Stomach (tissue), 4 donors: ENCODE measurements at regions not wholly inside any gene's neighbourhood (a gene's known extent, or its start where the extent isn't known, plus 50 kb on each side); places are given as distances from the start of the nearest gene placed in this dataset.

Experiments used
- EP300 ChIP-seq: sonication (generic); formaldehyde crosslinking; IDR thresholded peaks from one replicate; pipeline ENCODE4 v1.6.1; 2017; ENCODE audit warnings: antibody characterized with exemption
- POLR2A ChIP-seq, 4 donors: fragments of 450-650 bp; IDR thresholded peaks; one replicate each; pipeline ENCODE4 v1.6.1; 2016; ENCODE audit warnings: antibody characterized with exemption in 4 of 4, control low read depth in 2 of 4, mild to moderate bottlenecking in 1 of 4, moderate library complexity in 1 of 4
- POLR2AphosphoS5 ChIP-seq, 3 donors: sonication (generic); formaldehyde crosslinking; IDR thresholded peaks; one replicate each; pipeline ENCODE4 v1.6.1; 2016; ENCODE audit warnings: antibody characterized with exemption in 3 of 3
- TF ChIP-seq, protein P1 (sequence below), 7 experiments: fragments of 450-650 bp in 4 of 7; fragments of 200-600 bp in 3 of 7; sonication (generic) in 3 of 7; IDR thresholded peaks; one replicate each; pipeline ENCODE4 v1.5.1; 2016 to 2019; ENCODE audit warnings: antibody characterized with exemption in 7 of 7, control low read depth in 2 of 7, mild to moderate bottlenecking in 1 of 7

DNA sequence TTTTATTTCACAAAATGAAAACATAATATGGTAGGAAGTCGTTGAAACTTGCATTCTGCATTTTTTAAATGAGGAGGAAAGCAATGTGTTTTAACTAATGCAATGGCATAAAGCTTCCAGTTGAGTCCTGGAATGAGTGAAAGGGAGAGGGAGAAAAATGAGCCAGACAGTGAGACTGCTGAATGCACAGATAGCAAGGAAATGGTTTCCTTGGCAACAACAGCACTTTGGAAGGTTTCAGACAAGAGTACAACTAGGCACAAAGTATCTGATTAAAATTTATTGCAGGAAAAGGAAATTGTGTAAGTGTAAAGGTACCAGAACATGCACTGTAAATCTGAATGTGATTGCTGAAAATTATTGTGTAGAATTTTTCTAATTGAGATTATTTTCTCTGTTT is 320.1 kb upstream of the KYNU start:
- TF ChIP-seq, protein P1, sequence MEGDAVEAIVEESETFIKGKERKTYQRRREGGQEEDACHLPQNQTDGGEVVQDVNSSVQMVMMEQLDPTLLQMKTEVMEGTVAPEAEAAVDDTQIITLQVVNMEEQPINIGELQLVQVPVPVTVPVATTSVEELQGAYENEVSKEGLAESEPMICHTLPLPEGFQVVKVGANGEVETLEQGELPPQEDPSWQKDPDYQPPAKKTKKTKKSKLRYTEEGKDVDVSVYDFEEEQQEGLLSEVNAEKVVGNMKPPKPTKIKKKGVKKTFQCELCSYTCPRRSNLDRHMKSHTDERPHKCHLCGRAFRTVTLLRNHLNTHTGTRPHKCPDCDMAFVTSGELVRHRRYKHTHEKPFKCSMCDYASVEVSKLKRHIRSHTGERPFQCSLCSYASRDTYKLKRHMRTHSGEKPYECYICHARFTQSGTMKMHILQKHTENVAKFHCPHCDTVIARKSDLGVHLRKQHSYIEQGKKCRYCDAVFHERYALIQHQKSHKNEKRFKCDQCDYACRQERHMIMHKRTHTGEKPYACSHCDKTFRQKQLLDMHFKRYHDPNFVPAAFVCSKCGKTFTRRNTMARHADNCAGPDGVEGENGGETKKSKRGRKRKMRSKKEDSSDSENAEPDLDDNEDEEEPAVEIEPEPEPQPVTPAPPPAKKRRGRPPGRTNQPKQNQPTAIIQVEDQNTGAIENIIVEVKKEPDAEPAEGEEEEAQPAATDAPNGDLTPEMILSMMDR (IDR thresholded peaks at IDR 0.05), result no peak
- TF ChIP-seq POLR2A (IDR thresholded peaks at IDR 0.05) (no peak), POLR2AphosphoS5 (IDR thresholded peaks at IDR 0.05) (no peak), EP300 (no peak)
